HCT116 (cell line): ENCODE measurements at regions not wholly inside any gene's neighbourhood (a gene's known extent, or its start where the extent isn't known, plus 50 kb on each side); places are given as distances from the start of the nearest gene placed in this dataset.

Experiments
- ELF1 ChIP-seq: IDR thresholded peaks from 2 replicates; pipeline ENCODE4 v1.6.1; 2012; ENCODE audit warnings: low read depth, borderline replicate concordance
- EZH2 ChIP-seq: fragments of 200-600 bp; sonication (generic); IDR thresholded peaks from 2 replicates; pipeline ENCODE4 v1.6.1; 2017; ENCODE audit warnings: antibody characterized with exemption, mixed run types
- JUND ChIP-seq: IDR thresholded peaks from 2 replicates; pipeline ENCODE4 v1.6.1; 2012
- POLR2A ChIP-seq: IDR thresholded peaks from 2 replicates; pipeline ENCODE4 v1.7.0; 2011; ENCODE audit warnings: borderline replicate concordance; ENCODE audit not compliant: insufficient read depth, insufficient read length; ENCODE audit errors: extremely low read depth
- SP1 ChIP-seq: IDR thresholded peaks from 2 replicates; pipeline ENCODE4 v1.6.1; 2012; ENCODE audit warnings: low read depth
- YY1 ChIP-seq: IDR thresholded peaks from 2 replicates; pipeline ENCODE4 v1.6.1; 2011; ENCODE audit warnings: low read length, low read depth, moderate library complexity, mild to moderate bottlenecking; ENCODE audit not compliant: insufficient replicate concordance; ENCODE audit errors: extremely low read depth
- TF ChIP-seq, protein P1 (sequence below), 3 experiments: fragments of 200-600 bp in 1 of 3; sonication (generic) in 1 of 3; IDR thresholded peaks in 2 of 3; conservative IDR thresholded peaks in 1 of 3; 2 replicates each; pipeline ENCODE4 v1.5.1; 2012 to 2017; ENCODE audit warnings: low read depth in 2 of 3, low read length in 2 of 3, antibody characterized with exemption in 1 of 3, borderline replicate concordance in 1 of 3, control low read depth in 1 of 3, mild to moderate bottlenecking in 1 of 3, mixed read lengths in 1 of 3, mixed run types in 1 of 3, moderate library complexity in 1 of 3; ENCODE audit not compliant: insufficient read depth in 1 of 3
- TF ChIP-seq, protein P2 (sequence below): IDR thresholded peaks from 2 replicates; pipeline ENCODE4 v1.6.1; 2012
- TF ChIP-seq, protein P3 (sequence below): IDR thresholded peaks from 2 replicates; pipeline ENCODE4 v1.6.1; 2012; ENCODE audit warnings: low read depth

DNA sequence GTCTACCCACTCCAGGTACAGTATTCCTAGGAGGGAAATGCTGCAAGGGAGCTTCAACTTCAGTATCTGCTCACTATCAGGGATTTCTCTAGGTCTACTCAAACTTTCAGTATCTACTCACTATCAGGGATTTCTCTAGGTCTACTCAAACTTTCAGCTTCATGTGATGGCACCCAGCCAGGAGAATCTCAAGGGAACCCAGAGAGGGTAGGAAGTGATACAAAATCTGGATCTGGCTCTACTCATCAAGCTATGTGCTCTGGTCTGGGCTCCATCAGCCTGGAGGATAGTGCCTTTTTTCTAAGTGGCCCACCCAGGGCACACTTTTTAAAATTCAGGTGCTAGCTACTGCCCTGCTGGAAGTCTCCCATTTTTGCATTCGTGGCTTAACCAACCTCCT, 52.3 kb upstream of the FNDC3A start:
- TF ChIP-seq POLR2A (no peak), EZH2 (no peak), JUND (no peak), SP1 (no peak), YY1 (no peak), ELF1 (no peak)
- TF ChIP-seq, protein P1, sequence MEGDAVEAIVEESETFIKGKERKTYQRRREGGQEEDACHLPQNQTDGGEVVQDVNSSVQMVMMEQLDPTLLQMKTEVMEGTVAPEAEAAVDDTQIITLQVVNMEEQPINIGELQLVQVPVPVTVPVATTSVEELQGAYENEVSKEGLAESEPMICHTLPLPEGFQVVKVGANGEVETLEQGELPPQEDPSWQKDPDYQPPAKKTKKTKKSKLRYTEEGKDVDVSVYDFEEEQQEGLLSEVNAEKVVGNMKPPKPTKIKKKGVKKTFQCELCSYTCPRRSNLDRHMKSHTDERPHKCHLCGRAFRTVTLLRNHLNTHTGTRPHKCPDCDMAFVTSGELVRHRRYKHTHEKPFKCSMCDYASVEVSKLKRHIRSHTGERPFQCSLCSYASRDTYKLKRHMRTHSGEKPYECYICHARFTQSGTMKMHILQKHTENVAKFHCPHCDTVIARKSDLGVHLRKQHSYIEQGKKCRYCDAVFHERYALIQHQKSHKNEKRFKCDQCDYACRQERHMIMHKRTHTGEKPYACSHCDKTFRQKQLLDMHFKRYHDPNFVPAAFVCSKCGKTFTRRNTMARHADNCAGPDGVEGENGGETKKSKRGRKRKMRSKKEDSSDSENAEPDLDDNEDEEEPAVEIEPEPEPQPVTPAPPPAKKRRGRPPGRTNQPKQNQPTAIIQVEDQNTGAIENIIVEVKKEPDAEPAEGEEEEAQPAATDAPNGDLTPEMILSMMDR (IDR thresholded peaks at IDR 0.05 in 2 of 3, conservative IDR thresholded peaks at IDR 0.05 in 1 of 3; ENCODE audit: borderline replicate concordance in 1 of 3, insufficient read depth in 1 of 3, low read depth in 2 of 3, low read length in 2 of 3) = no peak
- TF ChIP-seq, protein P2, sequence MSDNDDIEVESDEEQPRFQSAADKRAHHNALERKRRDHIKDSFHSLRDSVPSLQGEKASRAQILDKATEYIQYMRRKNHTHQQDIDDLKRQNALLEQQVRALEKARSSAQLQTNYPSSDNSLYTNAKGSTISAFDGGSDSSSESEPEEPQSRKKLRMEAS = no peak
- TF ChIP-seq, protein P3, sequence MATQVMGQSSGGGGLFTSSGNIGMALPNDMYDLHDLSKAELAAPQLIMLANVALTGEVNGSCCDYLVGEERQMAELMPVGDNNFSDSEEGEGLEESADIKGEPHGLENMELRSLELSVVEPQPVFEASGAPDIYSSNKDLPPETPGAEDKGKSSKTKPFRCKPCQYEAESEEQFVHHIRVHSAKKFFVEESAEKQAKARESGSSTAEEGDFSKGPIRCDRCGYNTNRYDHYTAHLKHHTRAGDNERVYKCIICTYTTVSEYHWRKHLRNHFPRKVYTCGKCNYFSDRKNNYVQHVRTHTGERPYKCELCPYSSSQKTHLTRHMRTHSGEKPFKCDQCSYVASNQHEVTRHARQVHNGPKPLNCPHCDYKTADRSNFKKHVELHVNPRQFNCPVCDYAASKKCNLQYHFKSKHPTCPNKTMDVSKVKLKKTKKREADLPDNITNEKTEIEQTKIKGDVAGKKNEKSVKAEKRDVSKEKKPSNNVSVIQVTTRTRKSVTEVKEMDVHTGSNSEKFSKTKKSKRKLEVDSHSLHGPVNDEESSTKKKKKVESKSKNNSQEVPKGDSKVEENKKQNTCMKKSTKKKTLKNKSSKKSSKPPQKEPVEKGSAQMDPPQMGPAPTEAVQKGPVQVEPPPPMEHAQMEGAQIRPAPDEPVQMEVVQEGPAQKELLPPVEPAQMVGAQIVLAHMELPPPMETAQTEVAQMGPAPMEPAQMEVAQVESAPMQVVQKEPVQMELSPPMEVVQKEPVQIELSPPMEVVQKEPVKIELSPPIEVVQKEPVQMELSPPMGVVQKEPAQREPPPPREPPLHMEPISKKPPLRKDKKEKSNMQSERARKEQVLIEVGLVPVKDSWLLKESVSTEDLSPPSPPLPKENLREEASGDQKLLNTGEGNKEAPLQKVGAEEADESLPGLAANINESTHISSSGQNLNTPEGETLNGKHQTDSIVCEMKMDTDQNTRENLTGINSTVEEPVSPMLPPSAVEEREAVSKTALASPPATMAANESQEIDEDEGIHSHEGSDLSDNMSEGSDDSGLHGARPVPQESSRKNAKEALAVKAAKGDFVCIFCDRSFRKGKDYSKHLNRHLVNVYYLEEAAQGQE = no peak
